ENCODE measurements at regions not wholly inside any gene's neighbourhood (a gene's known extent, or its start where the extent isn't known, plus 50 kb on each side); places are given as distances from the start of the nearest gene placed in this dataset.

DNA sequence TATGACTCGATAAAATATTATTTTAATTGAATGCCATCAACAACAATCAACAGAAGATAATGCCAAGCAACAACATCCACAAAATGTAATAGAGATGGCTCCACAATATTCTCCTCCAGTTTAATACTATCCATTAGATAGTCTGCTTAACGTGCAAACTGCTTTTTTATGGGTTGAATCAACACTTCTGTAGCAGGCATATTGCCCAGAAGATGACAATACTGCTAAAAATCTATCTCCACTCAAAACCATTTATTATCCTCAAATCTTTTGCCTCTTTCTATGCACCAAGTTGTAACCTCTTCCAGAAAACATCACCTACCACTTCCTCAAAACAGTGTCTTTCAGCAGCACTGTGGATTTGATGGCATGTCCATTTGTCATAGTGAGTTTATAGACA lies 295.7 kb upstream of the LMCD1 start:
- H3K9me3 ChIP-seq, result no peaks in the 10 kb centered on the region
- no peak for TF ChIP-seq POLR2A (IDR thresholded peaks at IDR 0.05)
- no peaks in the 10 kb centered on the region for H3K4me1 ChIP-seq
- no peaks in the 10 kb centered on the region for H3K27me3 ChIP-seq
- no peak overlapping the region for H3K27ac ChIP-seq
- WGBS, 2 donors, result 61% methylated on average over 2 of the region's 2 CpGs
- no peaks in the 10 kb centered on the region for H3K36me3 ChIP-seq
- H3K4me3 ChIP-seq (replicated peaks in 1 of 3), result no peak overlapping the region
- intact Hi-C loops (cut with DNase I), result no loop called here
- DNase-seq, result no peak

DNA sequence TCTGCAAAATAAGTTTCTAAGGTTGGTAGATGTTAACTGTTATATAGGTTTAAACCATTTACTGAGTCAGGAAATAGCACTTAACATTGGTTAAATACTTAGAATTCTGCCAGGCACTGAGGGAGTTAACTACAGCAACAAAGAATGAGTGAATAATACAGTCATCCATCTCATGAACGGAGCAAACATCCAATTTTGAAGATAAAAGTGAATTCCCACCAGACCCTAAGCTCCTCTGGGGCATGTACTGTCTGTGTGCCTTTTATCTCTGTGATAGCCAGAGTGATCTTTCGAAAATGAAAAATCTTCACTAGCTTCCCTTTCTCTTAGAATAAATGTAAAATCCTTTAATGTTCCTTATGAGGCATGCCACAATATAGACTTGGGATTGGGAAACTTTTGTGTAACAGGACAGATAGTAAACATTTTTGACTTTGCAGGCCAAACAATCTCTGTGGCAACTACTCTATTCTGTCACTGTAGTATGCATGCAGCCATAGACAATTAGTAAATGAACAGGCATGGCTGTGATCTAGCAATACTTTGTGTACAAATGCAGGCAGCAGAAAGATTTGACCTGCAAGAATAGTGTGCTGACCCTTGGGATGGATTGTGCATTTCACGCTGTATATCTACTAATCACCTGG lies 294.5 kb upstream of the LMCD1 start:
- H3K27me3 ChIP-seq, result no peaks in the 10 kb centered on the region
- H3K4me3 ChIP-seq (replicated peaks in 1 of 3), result no peak overlapping the region
- TF ChIP-seq, protein P1, sequence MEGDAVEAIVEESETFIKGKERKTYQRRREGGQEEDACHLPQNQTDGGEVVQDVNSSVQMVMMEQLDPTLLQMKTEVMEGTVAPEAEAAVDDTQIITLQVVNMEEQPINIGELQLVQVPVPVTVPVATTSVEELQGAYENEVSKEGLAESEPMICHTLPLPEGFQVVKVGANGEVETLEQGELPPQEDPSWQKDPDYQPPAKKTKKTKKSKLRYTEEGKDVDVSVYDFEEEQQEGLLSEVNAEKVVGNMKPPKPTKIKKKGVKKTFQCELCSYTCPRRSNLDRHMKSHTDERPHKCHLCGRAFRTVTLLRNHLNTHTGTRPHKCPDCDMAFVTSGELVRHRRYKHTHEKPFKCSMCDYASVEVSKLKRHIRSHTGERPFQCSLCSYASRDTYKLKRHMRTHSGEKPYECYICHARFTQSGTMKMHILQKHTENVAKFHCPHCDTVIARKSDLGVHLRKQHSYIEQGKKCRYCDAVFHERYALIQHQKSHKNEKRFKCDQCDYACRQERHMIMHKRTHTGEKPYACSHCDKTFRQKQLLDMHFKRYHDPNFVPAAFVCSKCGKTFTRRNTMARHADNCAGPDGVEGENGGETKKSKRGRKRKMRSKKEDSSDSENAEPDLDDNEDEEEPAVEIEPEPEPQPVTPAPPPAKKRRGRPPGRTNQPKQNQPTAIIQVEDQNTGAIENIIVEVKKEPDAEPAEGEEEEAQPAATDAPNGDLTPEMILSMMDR (IDR thresholded peaks at IDR 0.05), result no peak
- no peak for TF ChIP-seq POLR2A (IDR thresholded peaks at IDR 0.05)
- H3K9me3 ChIP-seq, result no peaks in the 10 kb centered on the region
- H3K4me1 ChIP-seq, result no peaks in the 10 kb centered on the region
- intact Hi-C loops (cut with DNase I), result no loop called here
- no peaks in the 10 kb centered on the region for H3K36me3 ChIP-seq
- no peak overlapping the region for H3K27ac ChIP-seq
- no peak for DNase-seq
- WGBS, 2 donors, result 75 to 78% methylated on average over 3 of the region's 3 CpGs

DNA sequence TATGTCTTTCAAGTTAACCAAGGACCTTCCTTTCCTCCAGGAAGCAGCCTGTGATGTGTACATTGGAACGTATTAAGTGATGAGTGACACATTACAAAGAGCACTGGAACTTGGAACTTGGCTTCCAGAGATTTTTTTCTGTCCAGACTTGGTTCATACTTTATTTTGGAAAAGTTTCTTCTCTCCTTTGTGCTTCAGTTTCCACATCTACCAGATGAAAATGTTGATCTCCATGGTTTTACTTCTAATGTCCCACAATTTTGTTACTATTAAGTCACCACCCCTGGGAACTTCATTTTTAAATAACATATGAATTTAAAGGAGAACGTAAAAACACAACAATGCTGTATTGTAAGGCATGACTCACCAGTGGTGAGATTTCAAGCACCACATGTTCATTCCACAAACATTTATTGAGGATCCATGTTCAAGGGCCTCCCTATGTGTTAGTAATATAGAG lies 290.7 kb upstream of the LMCD1 start:
- H3K4me3 ChIP-seq (replicated peaks in 1 of 3), result no peak overlapping the region
- TF ChIP-seq, protein P1 (IDR thresholded peaks at IDR 0.05), result no peak
- TF ChIP-seq POLR2A (IDR thresholded peaks at IDR 0.05), result no peak
- intact Hi-C loops (cut with DNase I), result no loop called here
- no peak overlapping the region for H3K27ac ChIP-seq
- DNase-seq, result no peak
- H3K36me3 ChIP-seq, result no peaks in the 10 kb centered on the region
- H3K27me3 ChIP-seq, result no peaks in the 10 kb centered on the region
- 66 to 68% methylated on average over 2 of the region's 2 CpGs for WGBS, 2 donors
- H3K9me3 ChIP-seq, result no peaks in the 10 kb centered on the region
- no peaks in the 10 kb centered on the region for H3K4me1 ChIP-seq

DNA sequence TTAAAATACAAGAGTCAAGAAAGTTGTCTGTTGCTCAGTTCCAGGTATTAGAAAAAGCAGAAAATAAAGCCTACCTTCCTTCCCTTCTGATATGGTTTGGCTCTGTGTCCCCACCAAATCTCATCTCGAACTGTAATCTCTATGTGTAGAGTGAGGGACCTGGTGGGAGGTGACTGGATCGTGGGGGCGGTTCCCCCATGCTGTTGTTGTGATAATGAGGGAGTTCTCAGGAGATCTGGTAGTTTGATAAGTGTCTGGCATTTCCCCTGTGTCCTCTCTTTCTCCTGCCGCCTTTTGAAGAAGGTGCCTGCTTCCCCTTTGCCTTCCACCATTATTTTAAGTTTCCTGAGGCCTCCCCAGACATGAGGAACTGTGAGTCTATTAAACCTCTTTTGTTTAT lies 288.8 kb upstream of the LMCD1 start:
- Histone ChIP-seq H3K36me3 (no peaks in the 10 kb centered on the region), H3K9me3 (no peaks in the 10 kb centered on the region), H3K4me1 (no peaks in the 10 kb centered on the region), H3K27me3 (no peaks in the 10 kb centered on the region), H3K27ac (no peak overlapping the region), H3K4me3 (replicated peaks in 1 of 3) (no peak overlapping the region)
- WGBS, 2 donors, result 58 to 62% methylated on average over 4 of the region's 4 CpGs
- intact Hi-C loops (cut with DNase I), result no loop called here
- TF ChIP-seq POLR2A (IDR thresholded peaks at IDR 0.05), result no peak
- TF ChIP-seq, protein P1 (IDR thresholded peaks at IDR 0.05), result no peak
- no peak for DNase-seq

DNA sequence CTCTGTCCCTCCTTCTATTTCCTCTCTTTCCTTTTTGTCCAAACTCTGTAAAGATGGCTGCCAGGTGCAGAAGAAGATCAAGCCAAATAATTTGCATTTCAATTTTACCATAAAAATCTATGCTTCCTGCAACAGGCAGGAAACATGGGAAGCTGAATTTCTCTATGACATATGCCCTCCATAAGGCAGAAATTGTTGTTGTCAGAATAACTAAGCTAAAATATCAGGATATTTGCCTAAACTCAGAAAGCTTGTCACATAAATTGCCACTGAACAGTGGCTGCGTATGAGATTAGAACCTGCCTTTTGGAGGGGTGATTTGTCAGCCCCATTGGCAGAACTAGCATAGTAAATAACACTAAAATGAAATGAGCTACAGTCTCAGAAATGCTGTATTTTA lies 288.3 kb upstream of the LMCD1 start:
- DNase-seq, result no peak
- Histone ChIP-seq H3K36me3 (no peaks in the 10 kb centered on the region), H3K9me3 (no peaks in the 10 kb centered on the region), H3K4me3 (replicated peaks in 1 of 3) (no peak overlapping the region), H3K27ac (no peak overlapping the region), H3K27me3 (no peaks in the 10 kb centered on the region), H3K4me1 (no peaks in the 10 kb centered on the region)
- TF ChIP-seq POLR2A (IDR thresholded peaks at IDR 0.05), result no peak
- TF ChIP-seq, protein P1 (IDR thresholded peaks at IDR 0.05), result no peak
- intact Hi-C loops (cut with DNase I), result no loop called here
- 97 to 100% methylated on average over 1 of the region's 1 CpG for WGBS, 2 donors
